ENCODE measurements at regions not wholly inside any gene's neighbourhood (a gene's known extent, or its start where the extent isn't known, plus 50 kb on each side); places are given as distances from the start of the nearest gene placed in this dataset.

DNA sequence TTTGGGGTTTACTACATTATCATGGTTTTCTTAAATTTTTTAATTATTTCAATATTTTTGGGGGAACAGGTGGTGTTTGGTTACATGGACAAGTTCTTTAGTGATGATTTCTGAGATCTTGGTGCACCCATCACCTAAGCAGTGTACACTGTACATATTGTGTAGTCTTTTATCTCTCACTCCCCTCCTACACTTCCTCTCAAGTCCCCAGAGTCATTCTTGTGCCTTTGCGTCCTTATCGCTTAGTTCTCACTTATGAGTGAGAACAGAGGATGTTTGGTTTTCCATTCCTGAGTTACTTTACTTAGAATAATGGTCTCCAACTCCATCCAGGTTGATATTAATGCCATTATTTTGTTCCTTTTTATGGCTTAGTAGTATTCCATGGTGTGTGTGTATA lies 130.9 kb upstream of the CD93 start:
- Histone ChIP-seq H3K9ac (ENCODE audit: low read depth in 1 of 2, low read length in 2 of 2) (no peak overlapping the region), H3K36me3 (ENCODE audit: control insufficient read depth in 4 of 4, insufficient read depth in 3 of 4, low read depth in 1 of 4, low read length in 3 of 4) (no peaks in the 10 kb centered on the region), H3K4me3 (ENCODE audit: low read depth in 1 of 3, low read length in 3 of 3) (no peak overlapping the region), H3K9me3 (ENCODE audit: control insufficient read depth in 4 of 4, low read length in 3 of 4) (peaks cover 0 to 4% (median 2%) of the 10 kb centered on the region in 4 donors), H3K27me3 (ENCODE audit: control insufficient read depth in 4 of 4, insufficient read depth in 4 of 4, low read length in 3 of 4) (peaks cover 0 to 1% (median 0%) of the 10 kb centered on the region in 4 donors), H3K27ac (ENCODE audit: low read depth in 1 of 2, low read length in 2 of 2) (no peak overlapping the region), H3K4me1 (ENCODE audit: control insufficient read depth in 4 of 4, insufficient read depth in 4 of 4, low read length in 3 of 4) (no peaks in the 10 kb centered on the region)
- TF ChIP-seq ATF3 (IDR thresholded peaks at IDR 0.05) (no peak), SP1 (IDR thresholded peaks at IDR 0.05) (no peak), RAD21 (IDR thresholded peaks at IDR 0.05) (no peak), RXRA (IDR thresholded peaks at IDR 0.05) (no peak), TAF1 (conservative IDR thresholded peaks at IDR 0.05) (no peak), CTCF (IDR thresholded peaks at IDR 0.05; ENCODE audit: low read depth, low read length, missing input control) (no peak), YY1 (IDR thresholded peaks at IDR 0.05) (no peak), JUND (IDR thresholded peaks at IDR 0.05) (no peak), ZBTB33 (IDR thresholded peaks at IDR 0.05) (no peak), HNF4A (conservative IDR thresholded peaks at IDR 0.05) (no peak), NR2F2 (IDR thresholded peaks at IDR 0.05) (no peak), FOXA1 (IDR thresholded peaks at IDR 0.05) (no peak), FOXA2 (IDR thresholded peaks at IDR 0.05) (no peak)
- TF ChIP-seq, protein P1, sequence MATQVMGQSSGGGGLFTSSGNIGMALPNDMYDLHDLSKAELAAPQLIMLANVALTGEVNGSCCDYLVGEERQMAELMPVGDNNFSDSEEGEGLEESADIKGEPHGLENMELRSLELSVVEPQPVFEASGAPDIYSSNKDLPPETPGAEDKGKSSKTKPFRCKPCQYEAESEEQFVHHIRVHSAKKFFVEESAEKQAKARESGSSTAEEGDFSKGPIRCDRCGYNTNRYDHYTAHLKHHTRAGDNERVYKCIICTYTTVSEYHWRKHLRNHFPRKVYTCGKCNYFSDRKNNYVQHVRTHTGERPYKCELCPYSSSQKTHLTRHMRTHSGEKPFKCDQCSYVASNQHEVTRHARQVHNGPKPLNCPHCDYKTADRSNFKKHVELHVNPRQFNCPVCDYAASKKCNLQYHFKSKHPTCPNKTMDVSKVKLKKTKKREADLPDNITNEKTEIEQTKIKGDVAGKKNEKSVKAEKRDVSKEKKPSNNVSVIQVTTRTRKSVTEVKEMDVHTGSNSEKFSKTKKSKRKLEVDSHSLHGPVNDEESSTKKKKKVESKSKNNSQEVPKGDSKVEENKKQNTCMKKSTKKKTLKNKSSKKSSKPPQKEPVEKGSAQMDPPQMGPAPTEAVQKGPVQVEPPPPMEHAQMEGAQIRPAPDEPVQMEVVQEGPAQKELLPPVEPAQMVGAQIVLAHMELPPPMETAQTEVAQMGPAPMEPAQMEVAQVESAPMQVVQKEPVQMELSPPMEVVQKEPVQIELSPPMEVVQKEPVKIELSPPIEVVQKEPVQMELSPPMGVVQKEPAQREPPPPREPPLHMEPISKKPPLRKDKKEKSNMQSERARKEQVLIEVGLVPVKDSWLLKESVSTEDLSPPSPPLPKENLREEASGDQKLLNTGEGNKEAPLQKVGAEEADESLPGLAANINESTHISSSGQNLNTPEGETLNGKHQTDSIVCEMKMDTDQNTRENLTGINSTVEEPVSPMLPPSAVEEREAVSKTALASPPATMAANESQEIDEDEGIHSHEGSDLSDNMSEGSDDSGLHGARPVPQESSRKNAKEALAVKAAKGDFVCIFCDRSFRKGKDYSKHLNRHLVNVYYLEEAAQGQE (IDR thresholded peaks at IDR 0.05): no peak
- TF ChIP-seq, protein P2, sequence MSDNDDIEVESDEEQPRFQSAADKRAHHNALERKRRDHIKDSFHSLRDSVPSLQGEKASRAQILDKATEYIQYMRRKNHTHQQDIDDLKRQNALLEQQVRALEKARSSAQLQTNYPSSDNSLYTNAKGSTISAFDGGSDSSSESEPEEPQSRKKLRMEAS (IDR thresholded peaks at IDR 0.05): no peak
- 91% methylated on average over 2 of the region's 2 CpGs for WGBS
- DNase-seq (ENCODE audit: low spot score): no peak

DNA sequence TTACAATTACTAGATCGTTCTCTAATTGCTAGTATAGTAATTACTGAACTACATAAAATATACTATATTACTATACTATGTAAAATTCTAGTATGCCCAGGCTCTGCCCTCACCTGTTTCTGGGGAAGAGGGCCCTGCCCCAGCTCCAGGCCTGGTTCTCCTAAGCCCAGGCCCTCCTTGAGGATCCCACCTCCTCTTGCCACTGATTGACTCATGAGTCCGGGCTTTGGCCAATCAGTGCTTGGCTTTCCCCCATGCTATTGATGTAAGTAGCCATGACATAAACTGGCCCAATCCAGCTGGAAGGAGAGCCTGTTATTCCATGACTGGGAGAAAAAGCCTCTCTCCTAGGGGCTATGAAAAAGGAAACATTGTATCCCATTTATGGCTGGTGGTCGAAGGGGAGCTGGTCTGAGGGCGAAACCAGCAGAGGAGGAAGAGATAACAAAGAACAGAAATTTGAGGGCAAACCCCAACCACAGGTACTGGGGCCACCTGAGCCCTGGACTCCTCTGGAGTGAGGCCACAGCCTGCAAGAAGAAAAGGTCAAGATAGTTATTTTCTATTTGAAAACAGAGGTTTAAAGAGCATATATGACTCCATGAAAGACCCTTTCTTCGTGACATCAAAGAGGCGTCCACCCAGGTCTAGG lies 129.3 kb upstream of the CD93 start:
- Histone ChIP-seq H3K27ac (ENCODE audit: low read depth in 1 of 2, low read length in 2 of 2) (no peak overlapping the region), H3K9ac (ENCODE audit: low read depth in 1 of 2, low read length in 2 of 2) (no peak overlapping the region), H3K27me3 (ENCODE audit: control insufficient read depth in 4 of 4, insufficient read depth in 4 of 4, low read length in 3 of 4) (peaks cover 0 to 6% (median 0%) of the 10 kb centered on the region in 4 donors), H3K9me3 (ENCODE audit: control insufficient read depth in 4 of 4, low read length in 3 of 4) (no peaks in the 10 kb centered on the region), H3K4me1 (ENCODE audit: control insufficient read depth in 4 of 4, insufficient read depth in 4 of 4, low read length in 3 of 4) (no peaks in the 10 kb centered on the region), H3K36me3 (ENCODE audit: control insufficient read depth in 4 of 4, insufficient read depth in 3 of 4, low read depth in 1 of 4, low read length in 3 of 4) (no peaks in the 10 kb centered on the region), H3K4me3 (ENCODE audit: low read depth in 1 of 3, low read length in 3 of 3) (no peak overlapping the region)
- WGBS: 78% methylated on average over 6 of the region's 6 CpGs
- TF ChIP-seq ATF3 (IDR thresholded peaks at IDR 0.05) (no peak), SP1 (IDR thresholded peaks at IDR 0.05) (no peak), ZBTB33 (IDR thresholded peaks at IDR 0.05) (no peak), RAD21 (IDR thresholded peaks at IDR 0.05) (no peak), FOXA2 (IDR thresholded peaks at IDR 0.05) (no peak), FOXA1 (IDR thresholded peaks at IDR 0.05) (no peak), GABPA (IDR thresholded peaks at IDR 0.05 in 1 of 2, conservative IDR thresholded peaks at IDR 0.05 in 1 of 2) (no peak)
- no peak for DNase-seq (ENCODE audit: low spot score)
